Esophagus squamous epithelium (tissue), 5 donors: ENCODE measurements at regions not wholly inside any gene's neighbourhood (a gene's known extent, or its start where the extent isn't known, plus 50 kb on each side); places are given as distances from the start of the nearest gene placed in this dataset.
"Not testable (repeated sequence)": the region's sequence is repeated elsewhere in the genome, so short reads cannot be mapped to it uniquely, and the experiment has no call there.

ENCODE experiments used
- DNase-seq: peaks from one replicate; lab custom pipeline; 2025; lab: John Stamatoyannopoulos, UW
- H3K27ac ChIP-seq, 4 donors: fragments of 200-600 bp; sonication (generic); one replicate each; pipeline ENCODE4 v1.5.1; 2016 to 2019; ENCODE audit warnings: mild to moderate bottlenecking in 1 of 4
- H3K27me3 ChIP-seq, 4 donors: fragments of 200-600 bp; sonication (generic); 1 replicate in 3 of 4; 2 replicates in 1 of 4; pipeline versions ENCODE4 v1.5.1 to v1.6.0; 2017 to 2021; ENCODE audit warnings: antibody characterized with exemption in 1 of 4
- H3K36me3 ChIP-seq, 3 donors: fragments of 200-600 bp; sonication (generic); one replicate each; pipeline ENCODE4 v1.5.1; 2016 to 2019
- H3K4me1 ChIP-seq, 3 donors: fragments of 200-600 bp; sonication (generic); one replicate each; pipeline ENCODE4 v1.5.1; 2017 to 2019
- H3K4me3 ChIP-seq, 4 donors: fragments of 200-600 bp; sonication (generic); 1 replicate in 3 of 4; 2 replicates in 1 of 4; pipeline ENCODE4 v1.5.1; 2016 to 2019; ENCODE audit warnings: mild to moderate bottlenecking in 2 of 4, moderate library complexity in 1 of 4
- H3K9me3 ChIP-seq, 3 donors: fragments of 200-600 bp; sonication (generic); one replicate each; pipeline ENCODE4 v1.5.1; 2016 to 2019
- POLR2A ChIP-seq, 4 donors: fragments of 450-650 bp; IDR thresholded peaks; one replicate each; pipeline ENCODE4 v1.6.1; 2017; ENCODE audit warnings: antibody characterized with exemption in 4 of 4, mild to moderate bottlenecking in 4 of 4, moderate library complexity in 3 of 4
- WGBS, 2 donors: methylation state at CpG; one replicate each; pipeline ENCODE4 v1.1.5; 2018; 5-methylcytosine and 5-hydroxymethylcytosine counted together
- intact Hi-C: fragments of 100-400 bp; cut with DNase I; formaldehyde crosslinking; loops from one replicate; pipeline ENCODE4 v1.15.0; 2022
- TF ChIP-seq, protein P1 (sequence below), 6 experiments: fragments of 450-650 bp in 4 of 6; fragments of 200-600 bp in 2 of 6; sonication (generic) in 2 of 6; IDR thresholded peaks; one replicate each; pipeline ENCODE4 v1.5.1; 2016 to 2019; ENCODE audit warnings: antibody characterized with exemption in 6 of 6, mild to moderate bottlenecking in 4 of 6, moderate library complexity in 4 of 6
- donor health status: DM: yes; HTN: yes; CAD: no.

DNA sequence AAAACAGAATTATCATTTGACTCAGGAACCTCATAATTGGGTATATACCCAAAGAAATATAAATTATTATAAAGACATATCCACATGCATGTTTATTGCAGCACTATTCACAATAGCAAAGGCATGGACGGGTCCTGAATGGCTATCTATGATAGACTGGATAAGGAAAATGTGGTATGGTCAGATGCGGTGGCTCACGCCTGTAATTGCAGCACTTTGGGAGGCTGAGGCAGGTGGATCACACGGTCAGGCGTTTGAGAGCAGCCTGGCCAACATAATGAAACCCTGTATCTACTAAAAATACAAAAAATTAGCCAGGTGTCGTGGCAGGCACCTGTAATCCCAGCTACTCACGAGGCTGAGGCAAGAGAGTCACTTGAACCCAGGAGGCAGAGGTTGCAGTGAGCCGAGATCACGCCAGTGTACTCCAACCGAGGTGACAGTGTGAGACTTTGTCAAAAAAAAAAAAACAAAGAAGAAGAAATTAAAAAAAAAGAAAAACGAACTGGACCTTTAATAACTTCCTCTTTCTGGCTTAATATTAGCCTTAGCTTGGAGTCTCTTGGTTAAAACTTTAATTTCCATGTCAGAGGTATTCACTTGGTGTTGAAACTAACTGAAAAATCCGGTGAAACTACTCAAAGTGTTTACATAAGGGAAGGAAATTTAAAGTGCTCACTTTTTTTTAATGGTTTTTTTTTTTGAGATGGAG is 104.4 kb downstream of the ZNF486 start:
- no peaks in the 10 kb centered on the region for H3K36me3 ChIP-seq
- no peaks in the 10 kb centered on the region for H3K27me3 ChIP-seq
- H3K27ac ChIP-seq: no peak overlapping the region
- H3K4me3 ChIP-seq: no peak overlapping the region
- intact Hi-C loops: loop anchor here (10.0 kb wide), 1 partner anchor 727 kb away; no protein-coding TSS in a partner anchor
- no peaks in the 10 kb centered on the region for H3K4me1 ChIP-seq
- H3K9me3 ChIP-seq: peaks cover 0 to 19% (median 0%) of the 10 kb centered on the region in 3 donors
- no peak for DNase-seq
- 51 to 55% methylated on average over 12 of the region's 12 CpGs for WGBS, 2 donors
- TF ChIP-seq, protein P1, sequence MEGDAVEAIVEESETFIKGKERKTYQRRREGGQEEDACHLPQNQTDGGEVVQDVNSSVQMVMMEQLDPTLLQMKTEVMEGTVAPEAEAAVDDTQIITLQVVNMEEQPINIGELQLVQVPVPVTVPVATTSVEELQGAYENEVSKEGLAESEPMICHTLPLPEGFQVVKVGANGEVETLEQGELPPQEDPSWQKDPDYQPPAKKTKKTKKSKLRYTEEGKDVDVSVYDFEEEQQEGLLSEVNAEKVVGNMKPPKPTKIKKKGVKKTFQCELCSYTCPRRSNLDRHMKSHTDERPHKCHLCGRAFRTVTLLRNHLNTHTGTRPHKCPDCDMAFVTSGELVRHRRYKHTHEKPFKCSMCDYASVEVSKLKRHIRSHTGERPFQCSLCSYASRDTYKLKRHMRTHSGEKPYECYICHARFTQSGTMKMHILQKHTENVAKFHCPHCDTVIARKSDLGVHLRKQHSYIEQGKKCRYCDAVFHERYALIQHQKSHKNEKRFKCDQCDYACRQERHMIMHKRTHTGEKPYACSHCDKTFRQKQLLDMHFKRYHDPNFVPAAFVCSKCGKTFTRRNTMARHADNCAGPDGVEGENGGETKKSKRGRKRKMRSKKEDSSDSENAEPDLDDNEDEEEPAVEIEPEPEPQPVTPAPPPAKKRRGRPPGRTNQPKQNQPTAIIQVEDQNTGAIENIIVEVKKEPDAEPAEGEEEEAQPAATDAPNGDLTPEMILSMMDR (IDR thresholded peaks at IDR 0.05): no peak
- TF ChIP-seq POLR2A (IDR thresholded peaks at IDR 0.05): no peak

DNA sequence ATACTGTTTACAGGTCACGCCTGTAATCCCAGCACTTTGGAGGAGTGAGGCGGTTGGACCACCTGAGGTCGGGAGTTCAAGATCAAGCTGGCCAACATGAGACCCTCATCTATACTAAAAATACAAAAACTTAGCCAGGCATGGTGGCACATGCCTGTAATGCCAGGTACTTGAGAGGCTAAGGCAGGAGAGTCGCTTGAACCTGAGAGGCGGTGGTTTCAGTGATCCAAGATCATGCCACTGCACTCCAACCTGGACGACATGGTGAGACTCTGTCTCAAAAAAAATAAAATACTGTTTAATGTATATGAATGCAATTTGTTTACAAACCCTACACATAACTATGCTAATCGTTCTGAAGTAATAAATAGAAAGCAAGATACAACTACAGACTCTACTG is 102.4 kb downstream of the ZNF486 start:
- Histone ChIP-seq H3K27me3 (no peaks in the 10 kb centered on the region), H3K27ac (no peak overlapping the region), H3K4me1 (no peaks in the 10 kb centered on the region), H3K9me3 (peaks cover 0 to 14% (median 0%) of the 10 kb centered on the region in 3 donors), H3K36me3 (no peaks in the 10 kb centered on the region), H3K4me3 (no peak overlapping the region)
- intact Hi-C loops: no loop called here
- WGBS, 2 donors: 81 to 88% methylated on average over 7 of the region's 7 CpGs
- TF ChIP-seq, protein P1 (IDR thresholded peaks at IDR 0.05): no peak
- TF ChIP-seq POLR2A (IDR thresholded peaks at IDR 0.05): no peak
- DNase-seq: no peak

DNA sequence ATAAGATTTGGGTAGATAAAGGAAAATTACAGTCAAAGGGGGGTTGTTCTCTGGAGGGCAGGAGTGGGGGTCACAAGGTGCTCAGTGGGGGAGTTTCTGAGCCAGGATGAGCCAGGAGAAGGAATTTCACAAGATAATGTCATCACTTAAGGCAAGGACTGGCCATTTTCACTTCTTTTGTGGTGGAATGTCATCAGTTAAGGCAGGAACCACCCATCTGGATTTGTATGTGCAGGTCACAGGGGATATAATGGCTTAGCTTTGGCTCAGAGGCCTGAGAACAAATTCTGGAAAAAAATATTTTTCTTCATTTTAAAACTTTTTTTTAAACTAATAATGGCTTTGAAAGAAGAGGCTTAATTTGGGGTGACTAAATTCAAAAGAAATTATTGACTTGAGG is 94.5 kb downstream of the ZNF486 start:
- H3K36me3 ChIP-seq, H3K4me3 ChIP-seq, H3K27me3 ChIP-seq, DNase-seq, intact Hi-C loops, H3K27ac ChIP-seq, H3K4me1 ChIP-seq: not testable (repeated sequence)
- H3K9me3 ChIP-seq: peaks cover 0 to 22% (median 0%) of the 10 kb centered on the region in 3 donors

DNA sequence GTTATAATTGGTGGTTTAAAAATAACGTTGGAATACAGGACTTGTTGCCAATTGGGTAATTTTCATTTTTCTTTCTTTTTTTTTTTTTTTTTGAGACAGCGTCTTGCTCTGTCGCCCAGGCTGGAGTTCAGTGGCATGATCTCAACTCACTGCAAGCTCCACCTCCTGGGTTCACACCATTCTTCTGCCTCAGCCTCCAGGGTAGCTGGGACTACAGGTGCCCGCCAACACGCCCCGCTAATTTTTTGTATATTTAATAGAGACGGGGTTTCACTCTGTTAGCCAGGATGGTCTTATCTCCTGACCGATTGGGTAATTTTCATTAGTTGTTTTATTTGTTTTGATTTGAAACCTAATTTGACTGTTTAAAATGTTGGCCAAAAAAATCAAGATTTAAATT is 93.7 kb downstream of the ZNF486 start:
- H3K4me1 ChIP-seq, DNase-seq, H3K36me3 ChIP-seq, H3K27ac ChIP-seq, intact Hi-C loops, H3K27me3 ChIP-seq, H3K4me3 ChIP-seq: not testable (repeated sequence)
- H3K9me3 ChIP-seq: peaks cover 0 to 16% (median 0%) of the 10 kb centered on the region in 3 donors
- 55 to 63% methylated on average over 8 of the region's 8 CpGs for WGBS, 2 donors

DNA sequence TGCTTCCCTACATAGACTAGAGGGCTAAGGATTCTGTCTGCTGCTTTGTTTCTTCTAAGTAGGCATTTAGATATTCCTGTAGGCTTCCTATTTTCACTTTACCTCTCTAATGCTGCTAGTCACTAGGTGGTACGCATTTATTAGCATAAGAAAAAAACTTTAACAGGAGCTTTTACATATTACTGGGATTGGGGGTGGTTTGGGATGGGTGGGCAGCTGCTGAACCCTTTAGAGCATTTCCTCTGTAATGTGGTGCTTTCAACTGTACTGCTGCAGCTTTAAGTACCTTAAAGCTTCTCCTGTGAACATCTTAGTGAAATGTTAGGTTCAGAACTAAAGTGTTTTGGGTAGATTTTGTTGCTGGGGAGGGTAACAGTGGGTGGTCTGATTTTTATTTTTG is 92.6 kb downstream of the ZNF486 start:
- DNase-seq: no peak
- H3K9me3 ChIP-seq: peaks cover 0 to 23% (median 0%) of the 10 kb centered on the region in 3 donors
- no peaks in the 10 kb centered on the region for H3K27me3 ChIP-seq
- intact Hi-C loops: no loop called here
- H3K4me3 ChIP-seq: no peak overlapping the region
- H3K36me3 ChIP-seq: no peaks in the 10 kb centered on the region
- TF ChIP-seq, protein P1 (IDR thresholded peaks at IDR 0.05): no peak
- H3K27ac ChIP-seq: no peak overlapping the region
- WGBS, 2 donors: 29 to 42% methylated on average over 1 of the region's 1 CpG
- H3K4me1 ChIP-seq: no peaks in the 10 kb centered on the region

DNA sequence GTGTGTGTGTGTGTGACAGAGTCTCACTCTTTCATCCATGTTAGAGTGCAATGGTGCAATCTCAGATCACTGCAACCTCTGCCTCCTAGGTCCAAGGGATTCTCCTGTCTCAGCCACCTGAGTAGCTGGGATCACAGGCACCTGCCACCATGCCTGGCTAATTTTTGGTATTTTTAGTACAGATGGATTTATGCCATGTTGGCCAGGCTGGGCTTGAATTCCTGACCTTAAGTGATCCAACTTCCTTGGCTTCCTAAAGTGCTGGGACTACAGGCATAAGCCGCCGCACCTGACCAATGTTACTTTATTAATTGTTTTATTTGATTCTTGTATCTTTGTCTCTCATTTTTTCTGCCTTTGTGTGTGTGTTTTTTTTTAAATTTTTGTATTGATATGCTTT is 89.6 kb downstream of the ZNF486 start:
- TF ChIP-seq POLR2A (IDR thresholded peaks at IDR 0.05): no peak
- TF ChIP-seq, protein P1 (IDR thresholded peaks at IDR 0.05): no peak
- no peak for DNase-seq
- no peaks in the 10 kb centered on the region for H3K4me1 ChIP-seq
- H3K9me3 ChIP-seq: peaks cover 0 to 15% (median 0%) of the 10 kb centered on the region in 3 donors
- H3K27ac ChIP-seq: no peak overlapping the region
- H3K36me3 ChIP-seq: no peaks in the 10 kb centered on the region
- WGBS, 2 donors: 95 to 97% methylated on average over 2 of the region's 2 CpGs
- intact Hi-C loops: no loop called here
- no peaks in the 10 kb centered on the region for H3K27me3 ChIP-seq
- no peak overlapping the region for H3K4me3 ChIP-seq
